ENCODE measurements at regions not wholly inside any gene's neighbourhood (a gene's known extent, or its start where the extent isn't known, plus 50 kb on each side); places are given as distances from the start of the nearest gene placed in this dataset.

DNA sequence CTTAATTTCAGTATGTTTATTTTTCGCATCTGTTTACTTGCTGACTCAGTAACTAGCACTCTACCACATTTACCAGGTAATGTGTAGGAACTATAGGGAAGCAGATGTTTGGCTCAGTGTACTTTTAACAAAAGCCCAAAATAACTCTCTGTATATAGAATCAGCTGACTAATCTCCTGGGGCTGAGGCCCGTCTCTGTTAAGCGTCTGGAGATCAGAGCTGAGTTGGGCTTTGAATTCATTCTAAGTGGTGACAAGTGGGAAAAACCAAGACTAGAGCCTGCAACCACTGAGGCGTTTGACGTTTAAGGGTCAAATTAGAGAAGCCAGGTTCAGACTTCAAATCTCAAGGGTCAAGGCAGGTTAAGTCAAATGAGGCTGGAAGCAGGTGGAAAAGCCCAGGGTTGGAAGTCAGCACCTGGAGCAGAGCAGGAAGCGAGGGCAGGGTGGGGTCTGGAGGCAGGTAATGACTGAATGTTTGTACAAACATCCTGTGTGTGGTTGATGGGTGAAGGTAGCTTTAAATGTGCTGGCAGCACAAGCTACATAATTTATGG lies 56.8 kb upstream of the LYST start:
- TF ChIP-seq, protein P1, sequence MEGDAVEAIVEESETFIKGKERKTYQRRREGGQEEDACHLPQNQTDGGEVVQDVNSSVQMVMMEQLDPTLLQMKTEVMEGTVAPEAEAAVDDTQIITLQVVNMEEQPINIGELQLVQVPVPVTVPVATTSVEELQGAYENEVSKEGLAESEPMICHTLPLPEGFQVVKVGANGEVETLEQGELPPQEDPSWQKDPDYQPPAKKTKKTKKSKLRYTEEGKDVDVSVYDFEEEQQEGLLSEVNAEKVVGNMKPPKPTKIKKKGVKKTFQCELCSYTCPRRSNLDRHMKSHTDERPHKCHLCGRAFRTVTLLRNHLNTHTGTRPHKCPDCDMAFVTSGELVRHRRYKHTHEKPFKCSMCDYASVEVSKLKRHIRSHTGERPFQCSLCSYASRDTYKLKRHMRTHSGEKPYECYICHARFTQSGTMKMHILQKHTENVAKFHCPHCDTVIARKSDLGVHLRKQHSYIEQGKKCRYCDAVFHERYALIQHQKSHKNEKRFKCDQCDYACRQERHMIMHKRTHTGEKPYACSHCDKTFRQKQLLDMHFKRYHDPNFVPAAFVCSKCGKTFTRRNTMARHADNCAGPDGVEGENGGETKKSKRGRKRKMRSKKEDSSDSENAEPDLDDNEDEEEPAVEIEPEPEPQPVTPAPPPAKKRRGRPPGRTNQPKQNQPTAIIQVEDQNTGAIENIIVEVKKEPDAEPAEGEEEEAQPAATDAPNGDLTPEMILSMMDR (IDR thresholded peaks at IDR 0.05; ENCODE audit: borderline replicate concordance, extremely low read depth, low read length, poor library complexity, severe bottlenecking), result no peak
- TF ChIP-seq EZH2 (IDR thresholded peaks at IDR 0.05; ENCODE audit: borderline replicate concordance, low read depth, low read length, severe bottlenecking), result no peak

Data from DND-41 (cell line).